ENCODE measurements at regions not wholly inside any gene's neighbourhood (a gene's known extent, or its start where the extent isn't known, plus 50 kb on each side); places are given as distances from the start of the nearest gene placed in this dataset.

GRCh38 chr9:108483676-108484075 lies 372.1 kb downstream of the ACTL7B start:
- no peaks in the 10 kb centered on the region for H3K4me1 Mint-ChIP-seq
- H3K4me3 Mint-ChIP-seq, result no peak overlapping the region
- Histone ChIP-seq H3K79me2 (ENCODE audit: control insufficient read depth, insufficient read depth, low read length) (no peaks in the 10 kb centered on the region), H3K27ac (ENCODE audit: low read length in 2 of 2) (no peak overlapping the region), H3K9me3 (ENCODE audit: control extremely low read depth in 1 of 3, control insufficient read depth in 2 of 3, insufficient read depth in 1 of 3, low read length in 2 of 3) (no peaks in the 10 kb centered on the region), H3K36me3 (replicated peaks in 1 of 2; ENCODE audit: control extremely low read depth in 1 of 2, control insufficient read depth in 1 of 2, extremely low read depth in 1 of 2, insufficient read depth in 2 of 2, low read length in 1 of 2) (no peaks in the 10 kb centered on the region), H3K4me3 (ENCODE audit: control extremely low read depth in 1 of 5, extremely low read depth in 1 of 5, insufficient read depth in 1 of 5, low read depth in 2 of 5, low read length in 4 of 5) (no peak overlapping the region), H2AFZ (ENCODE audit: insufficient read depth, low read depth, low read length, poor library complexity, severe bottlenecking) (no peak overlapping the region), H4K20me1 (ENCODE audit: control insufficient read depth, insufficient read depth, low read length, poor library complexity, severe bottlenecking) (no peaks in the 10 kb centered on the region), H3K9ac (ENCODE audit: low read length) (no peak overlapping the region), H3K4me1 (ENCODE audit: control insufficient read depth in 2 of 2, insufficient read depth in 2 of 2, low read length in 2 of 2) (no peaks in the 10 kb centered on the region), H3K4me2 (replicated peaks; ENCODE audit: low read depth, low read length, poor library complexity, severe bottlenecking) (no peak overlapping the region), H3K27me3 (replicated peaks in 1 of 4; ENCODE audit: control extremely low read depth in 1 of 4, control insufficient read depth in 3 of 4, insufficient read depth in 4 of 4, low read length in 3 of 4) (no peaks in the 10 kb centered on the region)
- H3K27me3 Mint-ChIP-seq, result peaks cover 4% of the 10 kb centered on the region
- intact Hi-C loops (cut with micrococcal nuclease), result no loop called here
- TF ChIP-seq EZH2 (IDR thresholded peaks at IDR 0.05; ENCODE audit: borderline replicate concordance, insufficient read depth, low read depth, low read length, poor library complexity, severe bottlenecking) (no peak), CTCF (IDR thresholded peaks at IDR 0.05) (no peak)
- ATAC-seq (ENCODE audit: low read depth) (no peak), DNase-seq (no peak)
- no peaks in the 10 kb centered on the region for H3K9me3 Mint-ChIP-seq (ENCODE audit: insufficient read depth)
- no peak overlapping the region for H3K27ac Mint-ChIP-seq
- ChIA-PET CTCF (no interaction called here), POLR2A (no interaction called here)
- 85% methylated on average over 2 of the region's 2 CpGs for whole genome bisulfite sequencing (ENCODE audit: insufficient coverage)

GRCh38 chr9:108479989-108480652 lies 375.7 kb downstream of the ACTL7B start:
- DNase-seq (no peak), ATAC-seq (ENCODE audit: low read depth) (no peak)
- Mint-ChIP-seq H3K27ac (no peak overlapping the region), H3K9me3 (ENCODE audit: insufficient read depth) (no peaks in the 10 kb centered on the region), H3K27me3 (peaks cover 4% of the 10 kb centered on the region), H3K4me1 (no peaks in the 10 kb centered on the region), H3K4me3 (no peak overlapping the region)
- Histone ChIP-seq H3K27ac (ENCODE audit: low read length in 2 of 2) (no peak overlapping the region), H3K27me3 (replicated peaks in 1 of 4; ENCODE audit: control extremely low read depth in 1 of 4, control insufficient read depth in 3 of 4, insufficient read depth in 4 of 4, low read length in 3 of 4) (no peaks in the 10 kb centered on the region), H3K79me2 (ENCODE audit: control insufficient read depth, insufficient read depth, low read length) (no peaks in the 10 kb centered on the region), H3K4me2 (replicated peaks; ENCODE audit: low read depth, low read length, poor library complexity, severe bottlenecking) (no peak overlapping the region), H4K20me1 (ENCODE audit: control insufficient read depth, insufficient read depth, low read length, poor library complexity, severe bottlenecking) (no peaks in the 10 kb centered on the region), H3K4me3 (ENCODE audit: control extremely low read depth in 1 of 5, extremely low read depth in 1 of 5, insufficient read depth in 1 of 5, low read depth in 2 of 5, low read length in 4 of 5) (no peak overlapping the region), H3K9ac (ENCODE audit: low read length) (no peak overlapping the region), H3K9me3 (ENCODE audit: control extremely low read depth in 1 of 3, control insufficient read depth in 2 of 3, insufficient read depth in 1 of 3, low read length in 2 of 3) (no peaks in the 10 kb centered on the region), H3K36me3 (replicated peaks in 1 of 2; ENCODE audit: control extremely low read depth in 1 of 2, control insufficient read depth in 1 of 2, extremely low read depth in 1 of 2, insufficient read depth in 2 of 2, low read length in 1 of 2) (no peaks in the 10 kb centered on the region), H3K4me1 (ENCODE audit: control insufficient read depth in 2 of 2, insufficient read depth in 2 of 2, low read length in 2 of 2) (no peaks in the 10 kb centered on the region), H2AFZ (ENCODE audit: insufficient read depth, low read depth, low read length, poor library complexity, severe bottlenecking) (no peak overlapping the region)
- intact Hi-C loops (cut with micrococcal nuclease), result no loop called here
- ChIA-PET POLR2A (no interaction called here), CTCF (no interaction called here)
- 100% methylated on average over 1 of the region's 3 CpGs for WGBS (ENCODE audit: insufficient coverage)
- TF ChIP-seq CTCF (IDR thresholded peaks at IDR 0.05) (no peak), EZH2 (IDR thresholded peaks at IDR 0.05; ENCODE audit: borderline replicate concordance, insufficient read depth, low read depth, low read length, poor library complexity, severe bottlenecking) (no peak)

Data from B cell (primary cell).